DOHH2 (cell line): ENCODE measurements at regions not wholly inside any gene's neighbourhood (a gene's known extent, or its start where the extent isn't known, plus 50 kb on each side); places are given as distances from the start of the nearest gene placed in this dataset.

Experiments used
- EZH2phosphoT487 ChIP-seq: fragments of 200-600 bp; sonication (generic); IDR thresholded peaks from 2 replicates; pipeline ENCODE4 v1.6.1; 2017; ENCODE audit warnings: borderline replicate concordance, mild to moderate bottlenecking, antibody characterized with exemption, low read length, moderate library complexity, mixed read lengths
- TF ChIP-seq, protein P1 (sequence below): fragments of 200-600 bp; sonication (generic); IDR thresholded peaks from one replicate; pipeline ENCODE4 v1.5.1; 2014; ENCODE audit warnings: antibody characterized with exemption, mild to moderate bottlenecking, low read depth, low read length; ENCODE audit not compliant: poor library complexity, severe bottlenecking

DNA sequence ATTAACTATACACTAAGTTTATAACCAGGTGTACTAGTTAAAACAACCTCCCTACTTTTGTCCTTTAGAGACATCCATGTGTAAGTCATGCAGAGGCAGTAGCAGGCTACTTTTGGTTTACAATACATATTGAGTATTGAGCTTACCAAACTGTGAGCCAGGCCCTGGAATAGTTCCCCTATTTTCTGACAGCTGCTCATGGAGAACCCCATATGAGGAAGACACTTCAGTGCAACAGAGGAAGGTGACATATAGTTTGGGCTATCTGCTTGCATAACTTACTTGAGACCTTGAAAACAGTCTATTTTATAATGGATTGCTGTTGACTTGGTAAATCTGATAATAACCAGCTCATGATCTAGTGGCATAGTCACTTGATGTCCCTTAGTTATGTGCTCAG lies 190.5 kb downstream of the SH3BGRL start:
- TF ChIP-seq, protein P1, sequence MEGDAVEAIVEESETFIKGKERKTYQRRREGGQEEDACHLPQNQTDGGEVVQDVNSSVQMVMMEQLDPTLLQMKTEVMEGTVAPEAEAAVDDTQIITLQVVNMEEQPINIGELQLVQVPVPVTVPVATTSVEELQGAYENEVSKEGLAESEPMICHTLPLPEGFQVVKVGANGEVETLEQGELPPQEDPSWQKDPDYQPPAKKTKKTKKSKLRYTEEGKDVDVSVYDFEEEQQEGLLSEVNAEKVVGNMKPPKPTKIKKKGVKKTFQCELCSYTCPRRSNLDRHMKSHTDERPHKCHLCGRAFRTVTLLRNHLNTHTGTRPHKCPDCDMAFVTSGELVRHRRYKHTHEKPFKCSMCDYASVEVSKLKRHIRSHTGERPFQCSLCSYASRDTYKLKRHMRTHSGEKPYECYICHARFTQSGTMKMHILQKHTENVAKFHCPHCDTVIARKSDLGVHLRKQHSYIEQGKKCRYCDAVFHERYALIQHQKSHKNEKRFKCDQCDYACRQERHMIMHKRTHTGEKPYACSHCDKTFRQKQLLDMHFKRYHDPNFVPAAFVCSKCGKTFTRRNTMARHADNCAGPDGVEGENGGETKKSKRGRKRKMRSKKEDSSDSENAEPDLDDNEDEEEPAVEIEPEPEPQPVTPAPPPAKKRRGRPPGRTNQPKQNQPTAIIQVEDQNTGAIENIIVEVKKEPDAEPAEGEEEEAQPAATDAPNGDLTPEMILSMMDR = no peak
- TF ChIP-seq EZH2phosphoT487 = no peak
